OCI-LY3 (cell line): ENCODE measurements at regions not wholly inside any gene's neighbourhood (a gene's known extent, or its start where the extent isn't known, plus 50 kb on each side); places are given as distances from the start of the nearest gene placed in this dataset.

Experiments used
- EZH2phosphoT487 ChIP-seq: fragments of 200-600 bp; shearing (Covaris generic); IDR thresholded peaks from 2 replicates; pipeline ENCODE4 v1.6.1; 2018; ENCODE audit warnings: antibody characterized with exemption, mixed run types, low read depth
- TF ChIP-seq, protein P1 (sequence below): fragments of 200-600, 300-600 bp; sonication (generic); IDR thresholded peaks from 2 replicates; pipeline ENCODE4 v1.5.1; 2014; ENCODE audit warnings: antibody characterized with exemption, low read length, low read depth

- TF ChIP-seq, protein P1, sequence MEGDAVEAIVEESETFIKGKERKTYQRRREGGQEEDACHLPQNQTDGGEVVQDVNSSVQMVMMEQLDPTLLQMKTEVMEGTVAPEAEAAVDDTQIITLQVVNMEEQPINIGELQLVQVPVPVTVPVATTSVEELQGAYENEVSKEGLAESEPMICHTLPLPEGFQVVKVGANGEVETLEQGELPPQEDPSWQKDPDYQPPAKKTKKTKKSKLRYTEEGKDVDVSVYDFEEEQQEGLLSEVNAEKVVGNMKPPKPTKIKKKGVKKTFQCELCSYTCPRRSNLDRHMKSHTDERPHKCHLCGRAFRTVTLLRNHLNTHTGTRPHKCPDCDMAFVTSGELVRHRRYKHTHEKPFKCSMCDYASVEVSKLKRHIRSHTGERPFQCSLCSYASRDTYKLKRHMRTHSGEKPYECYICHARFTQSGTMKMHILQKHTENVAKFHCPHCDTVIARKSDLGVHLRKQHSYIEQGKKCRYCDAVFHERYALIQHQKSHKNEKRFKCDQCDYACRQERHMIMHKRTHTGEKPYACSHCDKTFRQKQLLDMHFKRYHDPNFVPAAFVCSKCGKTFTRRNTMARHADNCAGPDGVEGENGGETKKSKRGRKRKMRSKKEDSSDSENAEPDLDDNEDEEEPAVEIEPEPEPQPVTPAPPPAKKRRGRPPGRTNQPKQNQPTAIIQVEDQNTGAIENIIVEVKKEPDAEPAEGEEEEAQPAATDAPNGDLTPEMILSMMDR: no peak
- no peak for TF ChIP-seq EZH2phosphoT487
Observed at GRCh38 chr4:3366893-3367775, 74.3 kb downstream of the RGS12 start.
